ENCODE measurements at regions not wholly inside any gene's neighbourhood (a gene's known extent, or its start where the extent isn't known, plus 50 kb on each side); places are given as distances from the start of the nearest gene placed in this dataset.

- DNase-seq: no peak
These were observed 141.5 kb upstream of the ADAMTS9 start for GRCh38 chr3:64829331-64829730.

- DNase-seq: no peak
These were observed 140.5 kb upstream of the ADAMTS9 start for GRCh38 chr3:64828276-64828675.

GRCh38 chr3:64827431-64827830 lies 139.6 kb upstream of the ADAMTS9 start:
- no peak for DNase-seq

- no peak for DNase-seq
These were observed 139.2 kb upstream of the ADAMTS9 start for GRCh38 chr3:64827019-64827418.

- no peak for DNase-seq
These were observed 137.8 kb upstream of the ADAMTS9 start for GRCh38 chr3:64825404-64826120.

GRCh38 chr3:64824394-64824909 lies 136.7 kb upstream of the ADAMTS9 start:
- no peak for DNase-seq

- no peak for DNase-seq
These were observed 130.4 kb upstream of the ADAMTS9 start for GRCh38 chr3:64818196-64818595.

- DNase-seq: no peak
These were observed 128.6 kb upstream of the ADAMTS9 start for GRCh38 chr3:64816355-64816754.

- DNase-seq: no peak
These were observed 128.0 kb upstream of the ADAMTS9 start for GRCh38 chr3:64815789-64816188.

- no peak for DNase-seq
These were observed 127.4 kb upstream of the ADAMTS9 start for GRCh38 chr3:64815195-64815631.

- DNase-seq: no peak
These were observed 126.6 kb upstream of the ADAMTS9 start for GRCh38 chr3:64814351-64814750.

- DNase-seq: no peak
These were observed 125.5 kb upstream of the ADAMTS9 start for GRCh38 chr3:64813326-64813725.

GRCh38 chr3:64809086-64809485 lies 121.3 kb upstream of the ADAMTS9 start:
- no peak for DNase-seq

- DNase-seq: no peak
These were observed 120.3 kb upstream of the ADAMTS9 start for GRCh38 chr3:64808061-64808460.

GRCh38 chr3:64806668-64807605 lies 119.1 kb upstream of the ADAMTS9 start:
- no peak for DNase-seq

GRCh38 chr3:64805978-64806377 lies 118.2 kb upstream of the ADAMTS9 start:
- DNase-seq: no peak

- DNase-seq: no peak
These were observed 117.4 kb upstream of the ADAMTS9 start for GRCh38 chr3:64805248-64805647.

GRCh38 chr3:64803469-64803868 lies 115.7 kb upstream of the ADAMTS9 start:
- DNase-seq: no peak

- DNase-seq: no peak
These were observed 114.7 kb upstream of the ADAMTS9 start for GRCh38 chr3:64802460-64802859.

GRCh38 chr3:64801856-64802255 lies 114.1 kb upstream of the ADAMTS9 start:
- no peak for DNase-seq

- no peak for DNase-seq
These were observed 111.8 kb upstream of the ADAMTS9 start for GRCh38 chr3:64799606-64800005.

- no peak for DNase-seq
These were observed 110.5 kb upstream of the ADAMTS9 start for GRCh38 chr3:64798316-64798715.

- no peak for DNase-seq
These were observed 109.0 kb upstream of the ADAMTS9 start for GRCh38 chr3:64796607-64797399.

Measured in SW 1271 (cell line).